HG03432 (cell line): ENCODE measurements at regions not wholly inside any gene's neighbourhood (a gene's known extent, or its start where the extent isn't known, plus 50 kb on each side); places are given as distances from the start of the nearest gene placed in this dataset.

ENCODE experiments used
- ATAC-seq: cut with Tn5 transposase; IDR thresholded peaks from one replicate; pipeline ENCODE4 v1.9.1; 2021; ENCODE audit warnings: mild to moderate bottlenecking, moderate library complexity; ENCODE audit not compliant: unreplicated experiment

GRCh38 chr2:47238638-47239037 lies 62.3 kb upstream of the CALM2 start:
- ATAC-seq, result no peak

GRCh38 chr2:47237375-47238334 lies 61.3 kb upstream of the CALM2 start:
- ATAC-seq, result no peak

DNA sequence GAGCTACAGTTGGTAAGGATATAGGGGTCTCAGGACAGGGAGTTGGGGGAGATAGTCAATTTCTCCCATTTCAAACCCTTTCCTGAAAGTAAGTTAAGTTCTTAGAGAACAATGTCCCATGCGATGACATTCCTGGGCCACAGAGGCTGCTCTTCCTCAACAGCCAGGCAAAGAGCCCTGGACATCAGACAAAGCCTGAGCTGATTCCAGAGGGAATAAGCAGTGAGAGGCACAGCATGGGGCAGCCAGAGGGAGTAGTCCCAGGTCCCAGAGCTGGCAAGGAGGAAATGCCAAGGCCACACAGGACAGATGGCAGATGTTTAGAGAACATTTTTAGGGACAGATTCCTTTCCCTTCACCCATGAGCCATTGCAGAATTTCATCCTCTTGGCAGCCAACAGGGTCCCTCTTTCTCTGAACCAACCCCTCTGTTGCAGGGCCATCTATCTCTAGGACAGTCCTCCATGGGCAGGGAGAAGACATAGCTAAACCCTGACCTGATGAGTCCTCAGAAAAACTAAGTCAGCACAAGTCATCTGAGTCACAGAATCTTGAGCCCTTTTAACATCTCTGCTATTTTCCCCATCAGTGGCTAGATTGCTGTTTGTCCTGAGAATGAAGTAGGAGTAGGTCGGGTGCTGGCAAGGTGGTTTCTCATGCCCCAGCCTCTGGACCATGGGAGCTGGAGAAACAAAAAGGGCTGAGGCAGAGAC lies 60.3 kb upstream of the CALM2 start:
- no peak for ATAC-seq

- ATAC-seq, result no peak
Measured at GRCh38 chr2:47235132-47235531, 58.8 kb upstream of the CALM2 start.

GRCh38 chr2:47234456-47234855 lies 58.1 kb upstream of the CALM2 start:
- no peak for ATAC-seq

- ATAC-seq, result no peak
Measured at GRCh38 chr2:47232738-47233415, 56.6 kb upstream of the CALM2 start.

- no peak for ATAC-seq
Measured at GRCh38 chr2:47230418-47230817, 54.1 kb upstream of the CALM2 start.

GRCh38 chr2:47227532-47228279 lies 51.4 kb upstream of the CALM2 start:
- no peak for ATAC-seq

DNA sequence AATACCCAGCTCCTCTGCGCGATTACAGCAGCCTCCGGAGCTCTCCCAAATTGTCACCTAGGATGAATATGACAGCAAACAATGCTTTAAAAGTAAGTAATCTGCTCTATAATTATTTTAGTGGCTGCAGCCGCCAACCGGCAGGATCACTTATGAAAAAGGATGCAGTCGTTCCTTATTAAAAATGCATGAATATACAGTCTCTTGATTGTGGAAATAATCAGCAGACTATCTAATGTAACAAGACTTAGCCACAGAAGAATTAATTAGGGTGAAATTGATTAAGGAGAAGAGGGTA lies 50.6 kb upstream of the CALM2 start:
- no peak for ATAC-seq

DNA sequence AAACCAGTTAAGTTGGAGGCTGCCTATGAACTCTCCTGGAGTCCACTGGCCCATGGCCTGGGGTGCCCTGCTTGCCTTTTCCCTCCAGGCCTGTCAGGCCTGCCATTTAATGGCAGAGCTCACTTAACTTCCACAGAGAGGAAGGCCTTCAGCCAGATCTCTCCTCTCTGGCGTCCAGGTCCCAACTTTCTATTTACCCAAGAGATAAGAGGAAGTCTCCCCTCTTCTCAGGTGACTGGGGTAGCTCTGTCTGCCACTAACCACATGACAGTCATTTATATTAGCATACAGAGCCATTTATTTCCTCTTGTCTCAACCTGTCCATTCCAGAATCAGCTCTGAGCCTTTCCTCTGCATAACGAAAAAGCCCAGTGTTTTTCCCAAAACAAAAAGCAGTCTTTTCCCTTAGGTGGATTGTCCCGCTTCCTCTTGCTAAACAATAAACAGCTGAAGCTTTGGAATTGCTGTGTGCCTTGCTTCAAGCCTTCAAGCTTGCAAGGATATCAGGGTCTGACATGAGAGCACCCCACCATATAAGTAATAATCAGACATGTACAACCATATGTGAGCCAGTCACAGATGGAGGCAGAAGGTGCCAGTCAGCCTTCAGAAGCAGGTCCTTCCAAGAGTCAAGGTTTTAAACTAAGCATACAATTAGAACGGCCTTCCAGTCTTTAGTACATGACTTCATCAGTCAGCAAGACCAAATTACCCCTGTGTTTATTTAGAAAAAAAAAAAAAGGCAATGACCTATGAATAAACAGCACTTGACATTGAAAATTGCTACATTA lies 50.0 kb upstream of the CALM2 start:
- no peak for ATAC-seq
